Pancreas (tissue), 10 donors: ENCODE measurements at regions not wholly inside any gene's neighbourhood (a gene's known extent, or its start where the extent isn't known, plus 50 kb on each side); places are given as distances from the start of the nearest gene placed in this dataset.
"Not testable (repeated sequence)": the region's sequence is repeated elsewhere in the genome, so short reads cannot be mapped to it uniquely, and the experiment has no call there.

Source experiments
- ATAC-seq, 4 donors: fragments of 200-7000 bp; cut with Tn5 transposase; one replicate each; pipeline versions ENCODE4 v1.8.0 to v1.9.1; 2020; ENCODE audit warnings: mild to moderate bottlenecking in 4 of 4, moderate library complexity in 4 of 4
- DNase-seq, 6 donors: peaks; one replicate each; pipeline ENCODE4 v3.0.0-alpha.2; 2020
- FAIRE-seq: peaks from 2 replicates; lab custom pipeline; 2012; peaks lifted over from hg19 to GRCh38; lab: Jason Lieb, UNC
- H3K27ac ChIP-seq, 4 donors: fragments of 200-600 bp; sonication (generic); 1 replicate in 3 of 4; 2 replicates in 1 of 4; pipeline versions ENCODE4 v1.5.0 to v1.8.0; 2020
- H3K27me3 ChIP-seq, 4 donors: fragments of 200-600 bp; one replicate each; pipeline ENCODE4 v1.8.0; 2021
- H3K36me3 ChIP-seq, 3 donors: fragments of 200-600 bp; sonication (generic) in 1 of 3; one replicate each; pipeline versions ENCODE4 v1.5.0 to v1.8.0; 2020 to 2021
- H3K4me1 ChIP-seq, 3 donors: fragments of 200-600 bp; one replicate each; pipeline ENCODE4 v1.8.0; 2021
- H3K4me3 ChIP-seq, 4 donors: fragments of 200-600 bp; sonication (generic) in 2 of 4; one replicate each; pipeline versions ENCODE4 v1.5.0 to v1.8.0; 2020 to 2021
- H3K9me3 ChIP-seq, 4 donors: fragments of 200-600 bp; one replicate each; pipeline ENCODE4 v1.8.0; 2021
- WGBS, 2 donors: extraction: QIAGEN DNeasy Blood & Tissue Kit; methylation state at CpG; one replicate each; pipeline ENCODE4 v1.1.7; 2013; 5-methylcytosine and 5-hydroxymethylcytosine counted together
- intact Hi-C, 3 donors: fragments of 100-400 bp; cut with DNase I; formaldehyde crosslinking; loops; one replicate each; pipeline versions ENCODE4 v1.11.1 to v1.14.2; 2022
- TF ChIP-seq, protein P1 (sequence below), 4 donors: fragments of 200-600 bp; sonication (generic) in 3 of 4; IDR thresholded peaks; one replicate each; pipeline versions ENCODE4 v1.5.0 to v1.8.0; 2021; ENCODE audit warnings: antibody characterized with exemption in 4 of 4
- donor health status: healthy with polysubstance abuse.
- donor health status: DM: no; HTN: no; CAD: no; lungs with moderate emphysema.
- donor health status: DM: no; HTN: no; CAD: no.
- donor health status: control.
- donor health status: control.
- donor health status: Bipolar disorder and iron deficiency.
- donor health status: DM: yes; HTN: yes; CAD: no.
- donor health status: DM: no; HTN: no; CAD: no.
- donor health status: DM: no; HTN: no; CAD: no.
- donor health status: DM: yes; HTN: yes; CAD: no.

DNA sequence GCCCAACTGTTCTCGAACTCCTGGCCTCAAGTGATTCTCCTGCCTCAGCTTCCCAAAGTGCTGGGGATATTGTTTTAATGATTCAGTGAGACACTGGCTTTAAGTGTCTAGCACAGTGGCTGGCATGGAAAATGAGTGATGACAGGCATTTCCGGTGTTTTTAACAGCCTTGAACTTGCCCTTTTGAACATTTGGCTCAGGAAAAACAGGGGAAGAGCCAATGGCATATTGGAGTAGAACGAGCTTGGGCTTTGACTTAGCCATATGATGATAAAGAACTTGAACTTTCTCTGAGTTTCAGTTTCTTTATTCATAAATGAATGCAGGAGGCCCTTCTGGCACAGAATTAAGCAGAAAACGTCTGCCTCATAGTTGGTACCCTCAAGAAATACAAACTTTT, 145.0 kb upstream of the HS3ST4 start:
- FAIRE-seq, result no peak
- no peak for ATAC-seq
- DNase-seq, result no peak
- H3K27ac ChIP-seq, result no peak overlapping the region
- WGBS, 2 donors, result 26 to 32% methylated on average over 4 of the region's 4 CpGs
- H3K4me3 ChIP-seq, result no peak overlapping the region
- H3K4me1 ChIP-seq, result no peaks in the 10 kb centered on the region
- TF ChIP-seq, protein P1, sequence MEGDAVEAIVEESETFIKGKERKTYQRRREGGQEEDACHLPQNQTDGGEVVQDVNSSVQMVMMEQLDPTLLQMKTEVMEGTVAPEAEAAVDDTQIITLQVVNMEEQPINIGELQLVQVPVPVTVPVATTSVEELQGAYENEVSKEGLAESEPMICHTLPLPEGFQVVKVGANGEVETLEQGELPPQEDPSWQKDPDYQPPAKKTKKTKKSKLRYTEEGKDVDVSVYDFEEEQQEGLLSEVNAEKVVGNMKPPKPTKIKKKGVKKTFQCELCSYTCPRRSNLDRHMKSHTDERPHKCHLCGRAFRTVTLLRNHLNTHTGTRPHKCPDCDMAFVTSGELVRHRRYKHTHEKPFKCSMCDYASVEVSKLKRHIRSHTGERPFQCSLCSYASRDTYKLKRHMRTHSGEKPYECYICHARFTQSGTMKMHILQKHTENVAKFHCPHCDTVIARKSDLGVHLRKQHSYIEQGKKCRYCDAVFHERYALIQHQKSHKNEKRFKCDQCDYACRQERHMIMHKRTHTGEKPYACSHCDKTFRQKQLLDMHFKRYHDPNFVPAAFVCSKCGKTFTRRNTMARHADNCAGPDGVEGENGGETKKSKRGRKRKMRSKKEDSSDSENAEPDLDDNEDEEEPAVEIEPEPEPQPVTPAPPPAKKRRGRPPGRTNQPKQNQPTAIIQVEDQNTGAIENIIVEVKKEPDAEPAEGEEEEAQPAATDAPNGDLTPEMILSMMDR (IDR thresholded peaks at IDR 0.05), result no peak
- H3K36me3 ChIP-seq, result no peaks in the 10 kb centered on the region
- no peaks in the 10 kb centered on the region for H3K27me3 ChIP-seq
- no peaks in the 10 kb centered on the region for H3K9me3 ChIP-seq
- intact Hi-C loops, result no loop called here

DNA sequence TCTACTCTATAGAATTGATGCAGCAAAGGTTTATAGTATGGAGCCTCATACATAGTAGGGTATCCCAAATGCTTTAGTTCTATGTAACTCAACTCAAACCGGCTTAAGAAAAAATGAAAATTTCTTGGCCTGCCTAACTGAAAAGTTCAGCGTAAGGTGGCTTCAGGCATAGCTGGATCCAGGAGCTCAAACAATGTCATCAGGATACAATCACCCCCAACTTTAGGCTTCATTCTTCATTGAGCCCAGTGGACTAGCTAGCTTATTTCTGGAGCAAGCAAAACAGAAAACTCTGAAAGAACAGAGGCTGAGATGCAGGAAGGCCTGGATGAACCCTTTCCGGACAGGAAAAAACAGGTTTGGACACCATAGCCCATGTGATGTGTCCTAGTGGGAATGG, 147.5 kb upstream of the HS3ST4 start:
- Histone ChIP-seq H3K9me3 (no peaks in the 10 kb centered on the region), H3K27me3 (no peaks in the 10 kb centered on the region), H3K4me3 (no peak overlapping the region), H3K4me1 (no peaks in the 10 kb centered on the region), H3K36me3 (no peaks in the 10 kb centered on the region), H3K27ac (no peak overlapping the region)
- DNase-seq (no peak), FAIRE-seq (no peak), ATAC-seq (no peak)
- TF ChIP-seq, protein P1 (IDR thresholded peaks at IDR 0.05), result no peak
- WGBS, 2 donors, result 71 to 94% methylated on average over 3 of the region's 3 CpGs
- intact Hi-C loops, result no loop called here

DNA sequence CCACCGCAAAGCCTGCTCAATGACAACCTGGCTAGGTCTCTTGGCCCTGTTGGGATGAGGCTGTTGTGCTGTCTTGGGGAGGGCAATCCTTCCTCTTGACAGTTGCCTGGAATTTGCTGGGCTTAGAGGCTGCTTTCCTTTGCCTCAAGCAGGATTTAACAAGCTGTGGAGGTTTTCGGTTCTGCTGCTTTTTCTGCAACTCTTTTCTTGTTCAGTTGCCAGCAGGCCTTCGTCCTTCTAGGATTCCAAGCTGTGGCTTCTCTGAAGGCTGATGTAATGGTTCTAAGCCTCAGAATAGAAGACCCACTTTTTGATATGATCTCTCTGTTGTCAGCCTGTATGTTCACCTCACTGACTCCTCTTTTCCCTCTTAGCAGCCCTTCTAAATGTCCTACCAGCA, 149.5 kb upstream of the HS3ST4 start:
- 59 to 74% methylated on average over 3 of the region's 3 CpGs for WGBS, 2 donors
- ATAC-seq (no peak), FAIRE-seq (no peak), DNase-seq (no peak)
- H3K27me3 ChIP-seq, result no peaks in the 10 kb centered on the region
- H3K4me1 ChIP-seq, result no peaks in the 10 kb centered on the region
- no peak overlapping the region for H3K27ac ChIP-seq
- no peaks in the 10 kb centered on the region for H3K36me3 ChIP-seq
- TF ChIP-seq, protein P1 (IDR thresholded peaks at IDR 0.05), result no peak
- H3K4me3 ChIP-seq, result no peak overlapping the region
- no peaks in the 10 kb centered on the region for H3K9me3 ChIP-seq
- intact Hi-C loops, result no loop called here

DNA sequence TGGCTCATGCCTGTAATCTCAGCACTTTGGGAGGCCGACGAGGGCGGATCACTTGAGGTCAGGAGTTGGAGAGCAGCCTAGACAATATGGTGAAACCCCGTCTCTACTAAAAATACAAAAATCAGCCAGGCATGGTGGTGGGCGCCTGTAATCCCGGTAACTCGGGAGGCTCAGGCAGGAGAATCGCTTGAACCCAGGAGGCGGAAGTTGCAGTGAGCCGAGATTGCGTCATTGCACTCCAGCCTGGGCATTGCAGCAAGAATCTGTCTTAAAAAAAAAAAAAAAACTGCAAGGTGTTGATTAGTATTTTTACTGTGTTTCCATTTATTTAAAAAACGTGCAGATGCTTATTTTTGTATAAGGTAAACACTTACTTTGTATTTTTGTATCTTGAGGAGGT, 152.0 kb upstream of the HS3ST4 start:
- FAIRE-seq, H3K4me1 ChIP-seq, H3K4me3 ChIP-seq, H3K36me3 ChIP-seq, DNase-seq, H3K27me3 ChIP-seq, intact Hi-C loops, H3K9me3 ChIP-seq, H3K27ac ChIP-seq, ATAC-seq: not testable (repeated sequence)
- 74 to 83% methylated on average over 12 of the region's 12 CpGs for WGBS, 2 donors

- intact Hi-C loops, result no loop called here
- Histone ChIP-seq H3K27me3 (no peaks in the 10 kb centered on the region), H3K4me1 (no peaks in the 10 kb centered on the region), H3K36me3 (no peaks in the 10 kb centered on the region), H3K9me3 (no peaks in the 10 kb centered on the region), H3K4me3 (no peak overlapping the region), H3K27ac (no peak overlapping the region)
- WGBS, 2 donors, result 61 to 74% methylated on average over 6 of the region's 6 CpGs
- FAIRE-seq (no peak), DNase-seq (no peak), ATAC-seq (no peak)
- TF ChIP-seq, protein P1 (IDR thresholded peaks at IDR 0.05), result no peak
Measured at GRCh38 chr16:25523183-25523582, 168.6 kb upstream of the HS3ST4 start.

- H3K9me3 ChIP-seq, result no peaks in the 10 kb centered on the region
- intact Hi-C loops, result no loop called here
- H3K4me3 ChIP-seq, result no peak overlapping the region
- ATAC-seq, result no peak
- no peak for DNase-seq
- no peaks in the 10 kb centered on the region for H3K27me3 ChIP-seq
- FAIRE-seq, result no peak
- TF ChIP-seq, protein P1 (IDR thresholded peaks at IDR 0.05), result no peak
- no peak overlapping the region for H3K27ac ChIP-seq
- no peaks in the 10 kb centered on the region for H3K36me3 ChIP-seq
- no peaks in the 10 kb centered on the region for H3K4me1 ChIP-seq
Measured at GRCh38 chr16:25512041-25512440, 179.7 kb upstream of the HS3ST4 start.
